PC-9 (cell line): ENCODE measurements at regions not wholly inside any gene's neighbourhood (a gene's known extent, or its start where the extent isn't known, plus 50 kb on each side); places are given as distances from the start of the nearest gene placed in this dataset.

ENCODE experiments used
- CTCF ChIP-seq: fragments of 200-600 bp; sonication (generic); conservative IDR thresholded peaks from 2 replicates; pipeline ENCODE4 v1.6.1; 2017; ENCODE audit warnings: mixed run types, antibody characterized with exemption, mild to moderate bottlenecking, moderate library complexity
- EZH2 ChIP-seq: fragments of 200-600 bp; sonication (generic); IDR thresholded peaks from 2 replicates; pipeline ENCODE4 v1.8.0; 2017; ENCODE audit warnings: antibody characterized with exemption, low read depth

DNA sequence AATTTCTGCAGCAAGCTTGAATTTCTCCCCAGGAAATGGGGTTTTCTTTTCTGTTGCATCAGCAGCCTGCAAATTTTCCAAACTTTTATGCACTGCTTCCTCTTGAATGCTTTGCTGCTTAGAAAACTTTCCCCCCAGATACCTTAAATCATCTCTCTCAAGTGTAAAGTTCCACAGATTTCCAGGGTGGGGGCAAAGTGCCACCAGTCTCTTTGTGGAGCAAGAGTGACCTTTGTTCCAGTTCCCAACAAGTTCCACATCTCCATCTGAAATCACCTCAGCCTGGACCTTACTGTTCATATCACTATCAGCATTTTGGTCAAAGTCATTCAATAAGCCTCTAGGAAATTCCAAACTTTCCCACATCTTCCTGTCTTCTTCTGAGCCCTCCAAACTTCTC, 241.6 kb upstream of the TMTC1 start:
- TF ChIP-seq CTCF (no peak), EZH2 (no peak)
